Lower lobe of right lung (tissue), 2 donors: ENCODE measurements at regions not wholly inside any gene's neighbourhood (a gene's known extent, or its start where the extent isn't known, plus 50 kb on each side); places are given as distances from the start of the nearest gene placed in this dataset.

Experiments
- ATAC-seq, 2 donors: fragments of 200-7000 bp; cut with Tn5 transposase; one replicate each; pipeline ENCODE4 v1.9.1; 2020 to 2022; ENCODE audit warnings: mild to moderate bottlenecking in 2 of 2, moderate library complexity in 2 of 2
- DNase-seq: peaks from one replicate; pipeline ENCODE4 v3.0.0-alpha.2; 2020
- H3K27ac ChIP-seq: fragments of 200-600 bp; one replicate; pipeline ENCODE4 v1.8.0; 2022
- H3K27me3 ChIP-seq: fragments of 200-600 bp; one replicate; pipeline ENCODE4 v1.8.0; 2022; ENCODE audit warnings: low read depth
- H3K36me3 ChIP-seq: fragments of 200-600 bp; one replicate; pipeline ENCODE4 v1.8.0; 2022; ENCODE audit warnings: mild to moderate bottlenecking
- H3K4me1 ChIP-seq: fragments of 200-600 bp; one replicate; pipeline ENCODE4 v1.8.0; 2022
- H3K4me3 ChIP-seq: fragments of 200-600 bp; one replicate; pipeline ENCODE4 v1.8.0; 2022; ENCODE audit warnings: mild to moderate bottlenecking
- H3K9me3 ChIP-seq: fragments of 200-600 bp; one replicate; pipeline ENCODE4 v1.8.0; 2022
- CTCF ChIP-seq: fragments of 200-600 bp; IDR thresholded peaks from one replicate; pipeline ENCODE4 v1.8.0; 2022; ENCODE audit warnings: antibody characterized with exemption, mild to moderate bottlenecking
- intact Hi-C: fragments of 100-400 bp; cut with DNase I; formaldehyde crosslinking; loops from one replicate; pipeline ENCODE4 v1.11.0; 2022
- donor health status: DM: no; HTN: yes; CAD: no; lungs with severe emphysema.

DNA sequence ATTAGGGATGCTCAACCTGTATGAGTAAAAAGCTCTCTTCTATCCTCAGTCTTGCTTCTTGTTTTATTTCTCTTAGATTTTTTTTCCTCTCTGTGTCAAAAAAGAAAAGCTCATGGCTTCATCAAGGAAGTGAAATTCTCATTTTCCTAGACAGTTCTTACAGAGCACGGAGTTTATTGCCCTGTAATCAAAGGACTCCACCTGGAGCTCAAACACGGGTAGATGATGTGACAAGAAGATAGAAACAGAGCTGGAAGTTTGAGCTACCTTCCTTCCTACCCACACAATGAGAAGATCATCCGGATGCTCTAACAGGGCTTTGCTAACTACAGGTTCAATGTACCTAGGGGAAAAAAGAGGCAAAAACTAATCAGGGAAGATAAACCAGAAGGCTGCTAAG is 564.8 kb downstream of the MED13L start:
- no peak for DNase-seq
- intact Hi-C loops: no loop called here
- H3K4me1 ChIP-seq: peaks cover 9% of the 10 kb centered on the region
- no peak overlapping the region for H3K4me3 ChIP-seq
- no peaks in the 10 kb centered on the region for H3K36me3 ChIP-seq
- no peak overlapping the region for H3K27ac ChIP-seq
- no peak for ATAC-seq
- H3K27me3 ChIP-seq: no peaks in the 10 kb centered on the region
- no peak for TF ChIP-seq CTCF
- H3K9me3 ChIP-seq: no peaks in the 10 kb centered on the region

DNA sequence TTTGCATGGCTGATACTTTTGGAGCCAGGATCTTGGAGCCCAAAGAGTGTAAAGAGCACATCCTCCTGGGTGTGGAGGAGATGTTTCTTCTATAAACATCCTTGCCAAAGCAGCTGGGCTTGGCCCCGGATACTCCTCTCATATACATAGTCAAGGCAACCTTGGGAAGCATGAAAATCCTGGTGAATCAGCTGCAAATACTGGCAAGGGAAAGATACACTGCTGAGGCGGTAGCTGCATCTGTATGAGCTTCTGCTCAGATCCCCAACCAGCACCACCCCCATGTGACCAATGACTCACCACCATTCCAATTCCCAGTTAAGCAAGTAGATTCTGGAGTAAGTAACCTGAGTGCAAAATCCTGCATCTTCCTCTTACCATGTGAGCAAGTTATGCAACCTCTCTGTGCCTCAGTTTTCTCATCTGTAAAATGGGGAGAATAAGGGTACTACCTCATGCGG is 567.4 kb downstream of the MED13L start:
- intact Hi-C loops: no loop called here
- no peak for TF ChIP-seq CTCF
- Histone ChIP-seq H3K27ac (no peak overlapping the region), H3K4me1 (peaks cover 9% of the 10 kb centered on the region), H3K4me3 (no peak overlapping the region), H3K36me3 (no peaks in the 10 kb centered on the region), H3K9me3 (no peaks in the 10 kb centered on the region), H3K27me3 (no peaks in the 10 kb centered on the region)
- DNase-seq: no peak
- peak in 1 of 2 donors; percentile 39 for ATAC-seq

DNA sequence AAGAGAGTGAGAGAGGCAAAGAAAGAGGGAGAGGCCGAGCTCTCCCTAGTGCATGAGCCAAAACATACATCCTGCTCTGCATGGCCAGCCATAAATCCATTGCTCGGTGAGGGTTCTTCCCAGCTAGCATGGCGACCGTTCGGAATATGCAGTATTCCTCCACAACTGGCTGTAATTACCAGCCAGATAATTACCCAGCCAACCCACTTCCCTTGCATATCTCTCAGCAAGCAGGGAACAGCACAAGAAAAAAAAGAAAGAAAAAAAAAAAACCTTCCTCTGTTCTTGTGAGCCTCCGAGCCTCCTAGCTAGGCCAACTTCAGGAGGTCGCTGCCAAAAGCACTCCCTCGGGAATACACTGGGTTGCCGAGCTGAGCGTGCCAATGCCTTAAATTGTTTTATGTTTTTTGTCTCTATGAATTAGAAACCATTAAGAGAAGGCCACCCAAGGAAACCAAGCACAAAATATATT is 567.9 kb downstream of the MED13L start:
- DNase-seq: no peak
- intact Hi-C loops: no loop called here

GRCh38 chr12:115708801-115709200 is 568.7 kb downstream of the MED13L start:
- no peaks in the 10 kb centered on the region for H3K36me3 ChIP-seq
- peaks cover 9% of the 10 kb centered on the region for H3K4me1 ChIP-seq
- no peak for TF ChIP-seq CTCF
- H3K27me3 ChIP-seq: no peaks in the 10 kb centered on the region
- DNase-seq (no peak), ATAC-seq (no peak)
- H3K9me3 ChIP-seq: no peaks in the 10 kb centered on the region
- intact Hi-C loops: no loop called here
- no peak overlapping the region for H3K27ac ChIP-seq
- no peak overlapping the region for H3K4me3 ChIP-seq

More for the DNA sequence above, 567.9 kb downstream of the MED13L start:
- H3K4me3 ChIP-seq: no peak overlapping the region
- no peaks in the 10 kb centered on the region for H3K36me3 ChIP-seq
- no peak for ATAC-seq
- TF ChIP-seq CTCF: no peak
- H3K4me1 ChIP-seq: peaks cover 9% of the 10 kb centered on the region
- H3K27ac ChIP-seq: no peak overlapping the region
- no peaks in the 10 kb centered on the region for H3K27me3 ChIP-seq
- no peaks in the 10 kb centered on the region for H3K9me3 ChIP-seq

- H3K27ac ChIP-seq: no peak overlapping the region
- no peak for ATAC-seq
- no peaks in the 10 kb centered on the region for H3K27me3 ChIP-seq
These were observed 576.5 kb downstream of the MED13L start for GRCh38 chr12:115700896-115701465.

More at GRCh38 chr12:115700896-115701465, 576.5 kb downstream of the MED13L start:
- TF ChIP-seq CTCF: no peak
- Histone ChIP-seq H3K9me3 (no peaks in the 10 kb centered on the region), H3K4me3 (no peak overlapping the region), H3K36me3 (no peaks in the 10 kb centered on the region), H3K4me1 (no peaks in the 10 kb centered on the region)
- intact Hi-C loops: no loop called here
- no peak for DNase-seq
